Peyer's patch (tissue), 4 donors: ENCODE measurements at regions not wholly inside any gene's neighbourhood (a gene's known extent, or its start where the extent isn't known, plus 50 kb on each side); places are given as distances from the start of the nearest gene placed in this dataset.

Experiments used
- POLR2A ChIP-seq, 2 donors: fragments of 450-650 bp; IDR thresholded peaks; one replicate each; pipeline ENCODE4 v1.5.1; 2017; ENCODE audit warnings: antibody characterized with exemption in 2 of 2, mild to moderate bottlenecking in 2 of 2, moderate library complexity in 2 of 2
- TF ChIP-seq, protein P1 (sequence below), 6 experiments: fragments of 450-650 bp in 4 of 6; fragments of 200-600 bp in 2 of 6; sonication (generic) in 1 of 6; IDR thresholded peaks; one replicate each; pipeline ENCODE4 v1.5.1; 2017 to 2019; ENCODE audit warnings: antibody characterized with exemption in 6 of 6, mild to moderate bottlenecking in 3 of 6, moderate library complexity in 1 of 6

DNA sequence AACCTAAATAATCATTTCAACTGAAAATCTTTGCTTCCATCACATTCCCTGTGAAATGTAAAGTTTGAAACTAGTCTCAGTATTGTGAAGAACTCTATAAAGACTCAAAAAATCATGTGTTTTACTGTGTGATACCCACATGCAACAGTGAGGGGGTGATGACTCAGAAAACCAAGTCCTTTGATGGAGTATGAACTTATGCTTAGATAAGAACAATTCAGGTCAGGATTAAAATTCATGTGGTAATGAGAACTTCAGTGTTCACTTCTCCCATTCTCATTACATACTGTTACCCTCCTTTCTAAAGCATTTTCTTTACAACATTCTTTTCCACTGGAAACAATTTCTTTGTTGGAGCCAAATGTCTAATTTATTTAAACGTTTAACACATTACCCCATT is 360.2 kb downstream of the FSIP2 start:
- TF ChIP-seq, protein P1, sequence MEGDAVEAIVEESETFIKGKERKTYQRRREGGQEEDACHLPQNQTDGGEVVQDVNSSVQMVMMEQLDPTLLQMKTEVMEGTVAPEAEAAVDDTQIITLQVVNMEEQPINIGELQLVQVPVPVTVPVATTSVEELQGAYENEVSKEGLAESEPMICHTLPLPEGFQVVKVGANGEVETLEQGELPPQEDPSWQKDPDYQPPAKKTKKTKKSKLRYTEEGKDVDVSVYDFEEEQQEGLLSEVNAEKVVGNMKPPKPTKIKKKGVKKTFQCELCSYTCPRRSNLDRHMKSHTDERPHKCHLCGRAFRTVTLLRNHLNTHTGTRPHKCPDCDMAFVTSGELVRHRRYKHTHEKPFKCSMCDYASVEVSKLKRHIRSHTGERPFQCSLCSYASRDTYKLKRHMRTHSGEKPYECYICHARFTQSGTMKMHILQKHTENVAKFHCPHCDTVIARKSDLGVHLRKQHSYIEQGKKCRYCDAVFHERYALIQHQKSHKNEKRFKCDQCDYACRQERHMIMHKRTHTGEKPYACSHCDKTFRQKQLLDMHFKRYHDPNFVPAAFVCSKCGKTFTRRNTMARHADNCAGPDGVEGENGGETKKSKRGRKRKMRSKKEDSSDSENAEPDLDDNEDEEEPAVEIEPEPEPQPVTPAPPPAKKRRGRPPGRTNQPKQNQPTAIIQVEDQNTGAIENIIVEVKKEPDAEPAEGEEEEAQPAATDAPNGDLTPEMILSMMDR (IDR thresholded peaks at IDR 0.05), result no peak
- TF ChIP-seq POLR2A (IDR thresholded peaks at IDR 0.05), result no peak
